GM12864 (cell line): ENCODE measurements at regions not wholly inside any gene's neighbourhood (a gene's known extent, or its start where the extent isn't known, plus 50 kb on each side); places are given as distances from the start of the nearest gene placed in this dataset.
"Not testable (repeated sequence)": the region's sequence is repeated elsewhere in the genome, so short reads cannot be mapped to it uniquely, and the experiment has no call there.

Source experiments
- DNase-seq: peaks from one replicate; pipeline ENCODE4 v3.0.0-alpha.2; 2011; ENCODE audit warnings: low read depth
- H3K4me3 ChIP-seq: 2 replicates; pipeline ENCODE4 v1.5.1; 2011; ENCODE audit warnings: mild to moderate bottlenecking, low read depth, low read length, control low read depth
- CTCF ChIP-seq: IDR thresholded peaks from 2 replicates; pipeline ENCODE4 v1.5.1; 2011; ENCODE audit warnings: low read depth, mild to moderate bottlenecking, moderate library complexity, low read length, control low read depth, inconsistent platforms; ENCODE audit errors: missing control alignments

GRCh38 chr6:66307490-66307889 lies 600.5 kb upstream of the EYS start:
- H3K4me3 ChIP-seq = no peak overlapping the region
- no peak for TF ChIP-seq CTCF
- no peak for DNase-seq

- TF ChIP-seq CTCF = no peak
- H3K4me3 ChIP-seq = no peak overlapping the region
- no peak for DNase-seq
Observed at GRCh38 chr6:66291905-66292304, 584.9 kb upstream of the EYS start.

- H3K4me3 ChIP-seq = no peak overlapping the region
- TF ChIP-seq CTCF = no peak
- no peak for DNase-seq
Observed at GRCh38 chr6:66289889-66290288, 582.9 kb upstream of the EYS start.

GRCh38 chr6:66278115-66278514 lies 571.1 kb upstream of the EYS start:
- TF ChIP-seq CTCF = no peak
- H3K4me3 ChIP-seq = no peak overlapping the region
- DNase-seq = no peak

- no peak for TF ChIP-seq CTCF
- no peak for DNase-seq
- H3K4me3 ChIP-seq = no peak overlapping the region
Observed at GRCh38 chr6:66277400-66277799, 570.4 kb upstream of the EYS start.

- no peak for DNase-seq
- no peak for TF ChIP-seq CTCF
- no peak overlapping the region for H3K4me3 ChIP-seq
Observed at GRCh38 chr6:66265737-66266136, 558.7 kb upstream of the EYS start.

GRCh38 chr6:66264376-66264775 lies 557.4 kb upstream of the EYS start:
- TF ChIP-seq CTCF = no peak
- H3K4me3 ChIP-seq = no peak overlapping the region
- DNase-seq = no peak

GRCh38 chr6:66258731-66259487 lies 551.9 kb upstream of the EYS start:
- not testable (repeated sequence) for DNase-seq, H3K4me3 ChIP-seq
